GM19023 (cell line): ENCODE measurements at regions not wholly inside any gene's neighbourhood (a gene's known extent, or its start where the extent isn't known, plus 50 kb on each side); places are given as distances from the start of the nearest gene placed in this dataset.

Experiments
- ATAC-seq: cut with Tn5 transposase; IDR thresholded peaks from one replicate; pipeline ENCODE4 v1.9.1; 2021; ENCODE audit warnings: mild to moderate bottlenecking, moderate library complexity; ENCODE audit not compliant: unreplicated experiment

GRCh38 chr9:16304301-16304700 lies 566.2 kb downstream of the BNC2 start:
- no peak for ATAC-seq

- no peak for ATAC-seq
Observed at GRCh38 chr9:16306586-16306985, 563.9 kb downstream of the BNC2 start.

- ATAC-seq, result no peak
Observed at GRCh38 chr9:16307626-16308195, 562.8 kb downstream of the BNC2 start.

GRCh38 chr9:16308645-16309044 lies 561.8 kb downstream of the BNC2 start:
- ATAC-seq, result no peak

GRCh38 chr9:16309082-16309468 lies 561.4 kb downstream of the BNC2 start:
- ATAC-seq, result no peak

GRCh38 chr9:16309469-16310271 lies 560.8 kb downstream of the BNC2 start:
- no peak for ATAC-seq

- no peak for ATAC-seq
Observed at GRCh38 chr9:16310278-16311110, 560.0 kb downstream of the BNC2 start.

- no peak for ATAC-seq
Observed at GRCh38 chr9:16312116-16312515, 558.4 kb downstream of the BNC2 start.

GRCh38 chr9:16312962-16313546 lies 557.4 kb downstream of the BNC2 start:
- no peak for ATAC-seq

- no peak for ATAC-seq
Observed at GRCh38 chr9:16314476-16314875, 556.0 kb downstream of the BNC2 start.

- no peak for ATAC-seq
Observed at GRCh38 chr9:16315720-16316119, 554.8 kb downstream of the BNC2 start.

GRCh38 chr9:16316456-16316855 lies 554.0 kb downstream of the BNC2 start:
- ATAC-seq, result no peak

- ATAC-seq, result no peak
Observed at GRCh38 chr9:16316911-16317817, 553.3 kb downstream of the BNC2 start.

GRCh38 chr9:16318516-16319060 lies 551.9 kb downstream of the BNC2 start:
- no peak for ATAC-seq

GRCh38 chr9:16319646-16320045 lies 550.8 kb downstream of the BNC2 start:
- no peak for ATAC-seq

GRCh38 chr9:16320338-16320902 lies 550.0 kb downstream of the BNC2 start:
- no peak for ATAC-seq

GRCh38 chr9:16321461-16322119 lies 548.9 kb downstream of the BNC2 start:
- no peak for ATAC-seq

- ATAC-seq, result no peak
Observed at GRCh38 chr9:16322849-16323248, 547.6 kb downstream of the BNC2 start.

GRCh38 chr9:16325966-16326365 lies 544.5 kb downstream of the BNC2 start:
- ATAC-seq, result no peak
